ENCODE measurements at regions not wholly inside any gene's neighbourhood (a gene's known extent, or its start where the extent isn't known, plus 50 kb on each side); places are given as distances from the start of the nearest gene placed in this dataset.

DNA sequence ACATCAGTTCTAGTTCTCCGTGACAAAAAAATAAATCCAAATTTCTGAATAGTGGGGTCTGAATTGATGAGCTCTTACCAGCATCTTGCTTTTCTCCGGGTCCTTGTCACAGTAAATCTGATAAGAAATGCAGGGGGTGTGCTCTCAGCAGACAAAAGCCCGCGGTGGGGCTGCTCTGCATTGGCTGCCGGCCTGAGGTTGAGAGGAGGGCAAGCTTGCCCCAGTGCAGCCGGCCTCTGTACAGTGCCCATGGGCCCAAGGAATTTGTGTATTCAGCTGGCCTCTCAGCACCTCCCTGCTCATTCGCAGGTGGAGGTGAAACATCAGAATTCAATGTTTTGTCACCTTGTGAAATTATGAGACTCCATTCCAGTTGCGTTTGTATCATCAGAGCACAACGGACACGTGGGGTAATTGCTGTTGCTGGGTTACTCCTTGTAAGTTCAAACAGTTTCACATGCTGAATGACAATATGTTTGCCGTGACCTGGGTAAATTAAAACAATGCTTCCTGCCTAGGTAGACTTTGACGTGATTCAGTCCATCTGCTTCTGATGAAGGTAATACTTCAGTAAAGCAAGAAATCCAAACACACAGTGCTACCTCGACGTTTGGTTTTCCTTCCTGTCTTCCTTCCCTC, 596.4 kb downstream of the MID1IP1 start:
- H3K79me2 ChIP-seq (ENCODE audit: insufficient read depth, low read length) = no peaks in the 10 kb centered on the region
- H3K27ac ChIP-seq (ENCODE audit: low read depth, low read length) = no peak overlapping the region
- H3K9ac ChIP-seq (ENCODE audit: low read length) = no peak overlapping the region
- no peaks in the 10 kb centered on the region for H3K27me3 ChIP-seq (ENCODE audit: low read length)
- no peaks in the 10 kb centered on the region for H4K20me1 ChIP-seq (ENCODE audit: low read depth, low read length)
- TF ChIP-seq EZH2phosphoT487 (conservative IDR thresholded peaks at IDR 0.05; ENCODE audit: low read length) = no peak
- TF ChIP-seq, protein P1, sequence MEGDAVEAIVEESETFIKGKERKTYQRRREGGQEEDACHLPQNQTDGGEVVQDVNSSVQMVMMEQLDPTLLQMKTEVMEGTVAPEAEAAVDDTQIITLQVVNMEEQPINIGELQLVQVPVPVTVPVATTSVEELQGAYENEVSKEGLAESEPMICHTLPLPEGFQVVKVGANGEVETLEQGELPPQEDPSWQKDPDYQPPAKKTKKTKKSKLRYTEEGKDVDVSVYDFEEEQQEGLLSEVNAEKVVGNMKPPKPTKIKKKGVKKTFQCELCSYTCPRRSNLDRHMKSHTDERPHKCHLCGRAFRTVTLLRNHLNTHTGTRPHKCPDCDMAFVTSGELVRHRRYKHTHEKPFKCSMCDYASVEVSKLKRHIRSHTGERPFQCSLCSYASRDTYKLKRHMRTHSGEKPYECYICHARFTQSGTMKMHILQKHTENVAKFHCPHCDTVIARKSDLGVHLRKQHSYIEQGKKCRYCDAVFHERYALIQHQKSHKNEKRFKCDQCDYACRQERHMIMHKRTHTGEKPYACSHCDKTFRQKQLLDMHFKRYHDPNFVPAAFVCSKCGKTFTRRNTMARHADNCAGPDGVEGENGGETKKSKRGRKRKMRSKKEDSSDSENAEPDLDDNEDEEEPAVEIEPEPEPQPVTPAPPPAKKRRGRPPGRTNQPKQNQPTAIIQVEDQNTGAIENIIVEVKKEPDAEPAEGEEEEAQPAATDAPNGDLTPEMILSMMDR (IDR thresholded peaks at IDR 0.05; ENCODE audit: insufficient read depth, low read length, poor library complexity, severe bottlenecking) = no peak
- no peak overlapping the region for H3K4me3 ChIP-seq (ENCODE audit: insufficient read depth, low read length, poor library complexity, severe bottlenecking)
- H3F3A ChIP-seq (ENCODE audit: insufficient read depth) = no peaks in the 10 kb centered on the region
- no peak overlapping the region for H2AFZ ChIP-seq (ENCODE audit: low read depth, low read length, severe bottlenecking)
- H3K9me3 ChIP-seq (ENCODE audit: insufficient read depth, low read length) = no peaks in the 10 kb centered on the region
- H3K9me2 ChIP-seq (replicated peaks; ENCODE audit: insufficient read depth, low read length) = no peaks in the 10 kb centered on the region
- H3K36me3 ChIP-seq (ENCODE audit: low read length) = no peaks in the 10 kb centered on the region
- H3K4me2 ChIP-seq (ENCODE audit: low read depth, low read length, poor library complexity, severe bottlenecking) = no peak overlapping the region

DNA sequence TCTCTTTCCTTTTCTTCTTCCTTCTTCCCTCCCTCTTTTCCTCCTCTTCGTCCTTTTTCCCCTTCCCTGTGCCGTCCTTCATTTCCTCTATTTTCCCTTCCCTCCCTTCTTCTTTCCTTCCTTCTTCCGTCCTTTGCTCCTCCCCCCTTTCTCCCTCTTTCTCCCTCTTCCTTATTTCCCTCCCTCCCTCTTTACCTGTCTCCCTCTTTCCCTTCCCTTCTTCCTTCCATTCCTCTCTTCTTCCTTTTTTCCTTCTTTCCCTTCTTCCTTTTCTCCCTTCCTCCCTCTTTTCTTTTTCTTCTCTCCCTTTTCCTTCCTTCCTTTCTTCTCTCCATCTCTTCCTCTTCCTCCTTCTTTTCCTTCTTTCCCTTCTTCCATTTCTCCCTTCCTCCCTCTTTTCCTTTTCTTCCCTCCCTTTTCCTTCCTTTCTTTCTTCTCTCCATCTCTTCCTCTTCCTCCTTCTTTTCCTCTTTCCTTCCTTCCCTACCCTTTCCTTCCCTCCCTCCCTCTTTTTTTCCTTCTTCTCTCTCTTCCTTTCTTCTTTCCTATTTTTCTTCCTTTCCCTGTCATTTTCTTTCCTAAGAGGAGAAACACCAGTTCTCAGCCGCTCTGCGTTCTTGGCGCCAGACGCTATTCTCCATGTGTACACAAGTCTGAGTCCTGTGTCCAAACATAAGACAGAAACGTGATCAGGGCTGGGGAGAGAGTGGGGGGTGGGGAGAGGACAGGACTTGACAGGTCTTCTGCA, 597.1 kb downstream of the MID1IP1 start:
- Histone ChIP-seq H4K20me1 (ENCODE audit: low read depth, low read length) (no peaks in the 10 kb centered on the region), H3K27ac (ENCODE audit: low read depth, low read length) (no peak overlapping the region), H3F3A (ENCODE audit: insufficient read depth) (no peaks in the 10 kb centered on the region), H3K9me3 (ENCODE audit: insufficient read depth, low read length) (no peaks in the 10 kb centered on the region), H3K36me3 (ENCODE audit: low read length) (no peaks in the 10 kb centered on the region), H3K9me2 (replicated peaks; ENCODE audit: insufficient read depth, low read length) (no peaks in the 10 kb centered on the region), H3K79me2 (ENCODE audit: insufficient read depth, low read length) (no peaks in the 10 kb centered on the region), H3K4me3 (ENCODE audit: insufficient read depth, low read length, poor library complexity, severe bottlenecking) (no peak overlapping the region), H3K27me3 (ENCODE audit: low read length) (no peaks in the 10 kb centered on the region), H2AFZ (ENCODE audit: low read depth, low read length, severe bottlenecking) (no peak overlapping the region), H3K9ac (ENCODE audit: low read length) (no peak overlapping the region), H3K4me2 (ENCODE audit: low read depth, low read length, poor library complexity, severe bottlenecking) (no peak overlapping the region)
- TF ChIP-seq EZH2phosphoT487 (conservative IDR thresholded peaks at IDR 0.05; ENCODE audit: low read length) = no peak
- TF ChIP-seq, protein P1 (IDR thresholded peaks at IDR 0.05; ENCODE audit: insufficient read depth, low read length, poor library complexity, severe bottlenecking) = no peak

DNA sequence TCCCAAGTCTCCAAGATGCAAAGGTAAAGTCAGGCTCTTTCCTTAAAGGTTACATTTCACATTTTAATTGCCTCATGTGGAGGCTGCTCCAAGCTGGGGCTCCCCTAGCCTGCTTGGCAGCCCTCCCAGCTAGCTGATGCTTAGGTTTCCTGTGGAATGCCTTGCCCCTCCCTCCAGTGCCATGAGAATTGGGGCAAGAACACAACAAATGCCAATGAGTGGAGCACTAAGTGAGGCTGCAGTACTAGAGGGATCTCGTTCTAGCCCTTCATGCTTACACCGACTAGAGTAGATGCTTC, 597.7 kb downstream of the MID1IP1 start:
- Histone ChIP-seq H3K79me2 (ENCODE audit: insufficient read depth, low read length) (no peaks in the 10 kb centered on the region), H3K36me3 (ENCODE audit: low read length) (no peaks in the 10 kb centered on the region), H3F3A (ENCODE audit: insufficient read depth) (no peaks in the 10 kb centered on the region), H3K9ac (ENCODE audit: low read length) (no peak overlapping the region), H3K4me3 (ENCODE audit: insufficient read depth, low read length, poor library complexity, severe bottlenecking) (no peak overlapping the region), H4K20me1 (ENCODE audit: low read depth, low read length) (no peaks in the 10 kb centered on the region), H3K27me3 (ENCODE audit: low read length) (no peaks in the 10 kb centered on the region), H2AFZ (ENCODE audit: low read depth, low read length, severe bottlenecking) (no peak overlapping the region), H3K9me3 (ENCODE audit: insufficient read depth, low read length) (no peaks in the 10 kb centered on the region), H3K9me2 (replicated peaks; ENCODE audit: insufficient read depth, low read length) (no peaks in the 10 kb centered on the region), H3K27ac (ENCODE audit: low read depth, low read length) (no peak overlapping the region), H3K4me2 (ENCODE audit: low read depth, low read length, poor library complexity, severe bottlenecking) (no peak overlapping the region)
- TF ChIP-seq, protein P1 (IDR thresholded peaks at IDR 0.05; ENCODE audit: insufficient read depth, low read length, poor library complexity, severe bottlenecking) = no peak
- TF ChIP-seq EZH2phosphoT487 (conservative IDR thresholded peaks at IDR 0.05; ENCODE audit: low read length) = no peak
